Gastroesophageal sphincter (tissue), 3 donors: ENCODE measurements at regions not wholly inside any gene's neighbourhood (a gene's known extent, or its start where the extent isn't known, plus 50 kb on each side); places are given as distances from the start of the nearest gene placed in this dataset.

Experiments used
- EP300 ChIP-seq: sonication (generic); formaldehyde crosslinking; IDR thresholded peaks from one replicate; pipeline ENCODE4 v1.6.1; 2017; ENCODE audit warnings: antibody characterized with exemption, mild to moderate bottlenecking
- POLR2A ChIP-seq, 2 donors: fragments of 450-650 bp; IDR thresholded peaks; one replicate each; pipeline ENCODE4 v1.6.1; 2017; ENCODE audit warnings: antibody characterized with exemption in 2 of 2, mild to moderate bottlenecking in 2 of 2, moderate library complexity in 1 of 2
- POLR2AphosphoS5 ChIP-seq: sonication (generic); formaldehyde crosslinking; IDR thresholded peaks from one replicate; pipeline ENCODE4 v1.6.1; 2017; ENCODE audit warnings: antibody characterized with exemption
- TF ChIP-seq, protein P1 (sequence below), 4 experiments: fragments of 200-600 bp in 2 of 4; fragments of 450-650 bp in 2 of 4; sonication (generic) in 1 of 4; IDR thresholded peaks; one replicate each; pipeline ENCODE4 v1.5.1; 2017 to 2019; ENCODE audit warnings: antibody characterized with exemption in 4 of 4, mild to moderate bottlenecking in 2 of 4, moderate library complexity in 2 of 4

DNA sequence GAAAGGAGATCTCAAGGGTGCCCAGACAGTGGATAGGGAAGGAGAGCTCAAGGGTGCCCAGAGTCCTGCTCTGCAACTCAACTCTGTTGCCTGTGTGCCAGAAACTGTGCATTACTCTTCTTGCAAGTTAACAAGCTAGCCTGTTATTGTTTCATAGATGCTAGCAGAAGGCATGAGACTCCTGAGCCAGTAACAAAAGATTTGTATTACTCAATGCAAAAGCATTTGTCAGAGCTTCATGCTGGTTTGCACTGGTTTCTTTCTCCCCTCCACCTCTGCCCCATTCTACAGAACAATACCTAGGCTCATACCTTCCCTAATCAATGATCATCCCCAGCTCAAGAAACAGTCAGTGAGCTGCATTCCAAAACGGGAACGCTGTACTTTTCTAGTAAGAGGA is 124.5 kb upstream of the NEIL3 start:
- TF ChIP-seq, protein P1, sequence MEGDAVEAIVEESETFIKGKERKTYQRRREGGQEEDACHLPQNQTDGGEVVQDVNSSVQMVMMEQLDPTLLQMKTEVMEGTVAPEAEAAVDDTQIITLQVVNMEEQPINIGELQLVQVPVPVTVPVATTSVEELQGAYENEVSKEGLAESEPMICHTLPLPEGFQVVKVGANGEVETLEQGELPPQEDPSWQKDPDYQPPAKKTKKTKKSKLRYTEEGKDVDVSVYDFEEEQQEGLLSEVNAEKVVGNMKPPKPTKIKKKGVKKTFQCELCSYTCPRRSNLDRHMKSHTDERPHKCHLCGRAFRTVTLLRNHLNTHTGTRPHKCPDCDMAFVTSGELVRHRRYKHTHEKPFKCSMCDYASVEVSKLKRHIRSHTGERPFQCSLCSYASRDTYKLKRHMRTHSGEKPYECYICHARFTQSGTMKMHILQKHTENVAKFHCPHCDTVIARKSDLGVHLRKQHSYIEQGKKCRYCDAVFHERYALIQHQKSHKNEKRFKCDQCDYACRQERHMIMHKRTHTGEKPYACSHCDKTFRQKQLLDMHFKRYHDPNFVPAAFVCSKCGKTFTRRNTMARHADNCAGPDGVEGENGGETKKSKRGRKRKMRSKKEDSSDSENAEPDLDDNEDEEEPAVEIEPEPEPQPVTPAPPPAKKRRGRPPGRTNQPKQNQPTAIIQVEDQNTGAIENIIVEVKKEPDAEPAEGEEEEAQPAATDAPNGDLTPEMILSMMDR (IDR thresholded peaks at IDR 0.05) = no peak
- no peak for TF ChIP-seq POLR2AphosphoS5
- no peak for TF ChIP-seq POLR2A (IDR thresholded peaks at IDR 0.05)
- no peak for TF ChIP-seq EP300
